ENCODE measurements at regions not wholly inside any gene's neighbourhood (a gene's known extent, or its start where the extent isn't known, plus 50 kb on each side); places are given as distances from the start of the nearest gene placed in this dataset.
A peak's percentile ranks its signal among the peaks of the same experiment; 100 is the strongest.

DNA sequence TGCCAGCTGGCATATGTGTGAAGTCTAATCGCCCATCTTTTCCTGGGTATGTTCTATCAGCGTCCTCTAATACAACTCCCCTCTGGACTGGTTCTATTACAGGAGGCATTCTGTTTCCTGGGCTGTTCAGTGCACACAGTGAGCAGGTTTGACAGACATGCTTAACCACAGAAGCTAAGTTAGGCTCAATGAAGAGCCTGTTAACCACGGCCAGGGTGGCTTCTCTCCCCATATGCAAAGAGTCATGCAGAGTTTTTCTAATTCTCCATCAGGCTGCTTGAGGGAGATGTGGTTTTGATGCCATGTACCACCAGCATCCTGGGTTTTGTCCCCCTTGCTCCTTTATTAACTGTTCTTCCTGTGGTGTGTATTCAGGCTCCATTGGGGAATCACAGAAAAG, 57.2 kb upstream of the ALOX12 start:
- H3K36me3 Mint-ChIP-seq = peaks cover 0 to 4% of the 10 kb centered on the region in 2 donors
- Histone ChIP-seq H3K4me1 (ENCODE audit: insufficient read depth, low read length) (no peaks in the 10 kb centered on the region), H3K9me3 (ENCODE audit: control insufficient read depth in 1 of 2, low read length in 2 of 2) (no peaks in the 10 kb centered on the region), H3K36me3 (ENCODE audit: insufficient read depth, low read length) (no peaks in the 10 kb centered on the region), H3K4me3 (ENCODE audit: low read length in 2 of 2) (no peak overlapping the region), H3K27me3 (ENCODE audit: insufficient read depth, low read length) (no peaks in the 10 kb centered on the region), H3K27ac (ENCODE audit: low read depth, low read length) (no peak overlapping the region)
- no peaks in the 10 kb centered on the region for H3K27me3 Mint-ChIP-seq
- H3K27ac Mint-ChIP-seq = peak overlapping the region in 3 of 7 donors; percentile 13 to 63 (median 57)
- ChIA-PET CTCF (ENCODE audit: partially characterized antibody) (interaction anchor here (0.7 to 1.0 kb wide), 3 partner anchors 9 to 66 kb away, joined by 3 to 4 read pairs (median 3); no protein-coding TSS in a partner anchor), POLR2A (ENCODE audit: partially characterized antibody) (no interaction called here)
- intact Hi-C loops (cut with micrococcal nuclease) = no loop called here
- DNase-seq = no peak
- H3K9me3 Mint-ChIP-seq = peaks cover 0 to 3% (median 0%) of the 10 kb centered on the region in 8 donors
- H3K4me1 Mint-ChIP-seq = peaks cover 0 to 7% (median 2%) of the 10 kb centered on the region in 4 donors
- no peak overlapping the region for H3K4me3 Mint-ChIP-seq

DNA sequence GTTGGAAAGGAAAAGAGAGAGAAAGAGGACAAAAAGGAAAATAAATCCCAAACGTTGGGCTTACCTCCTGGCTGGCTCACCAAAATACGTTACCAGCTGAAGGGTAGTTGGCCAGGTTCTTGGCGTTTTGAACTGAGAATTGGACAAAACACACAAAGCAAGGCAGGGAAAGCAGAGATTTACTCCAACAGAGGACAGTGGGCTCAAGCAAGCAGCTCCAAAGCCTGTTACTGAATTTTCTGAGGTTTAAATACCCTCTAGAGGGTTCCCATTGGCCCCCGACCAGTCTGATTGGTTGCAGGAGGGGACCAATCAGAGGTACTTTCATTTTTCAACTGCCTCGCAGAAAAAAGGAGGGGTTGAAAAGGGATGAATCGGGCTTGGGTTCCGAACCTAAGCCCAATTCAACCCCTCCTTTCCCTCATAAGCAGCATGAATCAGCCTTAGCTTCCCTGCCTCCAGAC, 55.6 kb upstream of the ALOX12 start:
- H3K4me1 Mint-ChIP-seq = peaks cover 0 to 7% (median 2%) of the 10 kb centered on the region in 4 donors
- Histone ChIP-seq H3K27ac (ENCODE audit: low read depth, low read length) (no peak overlapping the region), H3K9me3 (ENCODE audit: control insufficient read depth in 1 of 2, low read length in 2 of 2) (no peaks in the 10 kb centered on the region), H3K4me3 (ENCODE audit: low read length in 2 of 2) (no peak overlapping the region), H3K27me3 (ENCODE audit: insufficient read depth, low read length) (no peaks in the 10 kb centered on the region), H3K36me3 (ENCODE audit: insufficient read depth, low read length) (no peaks in the 10 kb centered on the region), H3K4me1 (ENCODE audit: insufficient read depth, low read length) (no peaks in the 10 kb centered on the region)
- POLR2A ChIA-PET (ENCODE audit: partially characterized antibody) = no interaction called here
- peak in 1 of 5 donors; percentile 12 for DNase-seq
- intact Hi-C loops (cut with micrococcal nuclease) = no loop called here
- no peaks in the 10 kb centered on the region for H3K9me3 Mint-ChIP-seq
- CTCF ChIA-PET (ENCODE audit: partially characterized antibody) = interaction anchor here (1.7 kb wide), 1 partner anchor 10 kb away, joined by 4 read pairs; no protein-coding TSS in a partner anchor
- H3K27ac Mint-ChIP-seq = peak overlapping the region in 3 of 7 donors; percentile 61 to 66 (median 61)
- peak overlapping the region; percentile 26 to 77 (median 68) for H3K4me3 Mint-ChIP-seq
- H3K27me3 Mint-ChIP-seq = no peaks in the 10 kb centered on the region
- no peaks in the 10 kb centered on the region for H3K36me3 Mint-ChIP-seq

GRCh38 chr17:6941989-6942388, 53.9 kb upstream of the ALOX12 start:
- Histone ChIP-seq H3K4me1 (ENCODE audit: insufficient read depth, low read length) (no peaks in the 10 kb centered on the region), H3K4me3 (ENCODE audit: low read length in 2 of 2) (no peak overlapping the region), H3K27ac (ENCODE audit: low read depth, low read length) (no peak overlapping the region), H3K36me3 (ENCODE audit: insufficient read depth, low read length) (no peaks in the 10 kb centered on the region), H3K27me3 (ENCODE audit: insufficient read depth, low read length) (no peaks in the 10 kb centered on the region), H3K9me3 (ENCODE audit: control insufficient read depth in 1 of 2, low read length in 2 of 2) (no peaks in the 10 kb centered on the region)
- Mint-ChIP-seq H3K27ac (no peak overlapping the region), H3K36me3 (no peaks in the 10 kb centered on the region), H3K9me3 (no peaks in the 10 kb centered on the region), H3K27me3 (no peaks in the 10 kb centered on the region), H3K4me3 (no peak overlapping the region), H3K4me1 (peaks cover 0 to 3% (median 1%) of the 10 kb centered on the region in 4 donors)
- no peak for DNase-seq
- POLR2A ChIA-PET (ENCODE audit: partially characterized antibody) = no interaction called here
- CTCF ChIA-PET (ENCODE audit: partially characterized antibody) = interaction anchor here (1.2 kb wide), 1 partner anchor 27 kb away, joined by 3 read pairs; no protein-coding TSS in a partner anchor
- intact Hi-C loops (cut with micrococcal nuclease) = no loop called here

- Histone ChIP-seq H3K9me3 (ENCODE audit: control insufficient read depth in 1 of 2, low read length in 2 of 2) (no peaks in the 10 kb centered on the region), H3K36me3 (ENCODE audit: insufficient read depth, low read length) (no peaks in the 10 kb centered on the region), H3K27ac (ENCODE audit: low read depth, low read length) (no peak overlapping the region), H3K27me3 (ENCODE audit: insufficient read depth, low read length) (no peaks in the 10 kb centered on the region), H3K4me1 (ENCODE audit: insufficient read depth, low read length) (no peaks in the 10 kb centered on the region), H3K4me3 (ENCODE audit: low read length in 2 of 2) (no peak overlapping the region)
- CTCF ChIA-PET (ENCODE audit: partially characterized antibody) = interaction anchor here (1.0 kb wide), 1 partner anchor 61 kb away, joined by 3 read pairs; no protein-coding TSS in a partner anchor
- POLR2A ChIA-PET (ENCODE audit: partially characterized antibody) = no interaction called here
- Mint-ChIP-seq H3K27me3 (no peaks in the 10 kb centered on the region), H3K27ac (no peak overlapping the region), H3K9me3 (no peaks in the 10 kb centered on the region), H3K4me1 (peaks cover 0 to 3% (median 2%) of the 10 kb centered on the region in 4 donors), H3K4me3 (no peak overlapping the region), H3K36me3 (peaks cover 0 to under 1% of the 10 kb centered on the region in 2 donors)
- intact Hi-C loops (cut with micrococcal nuclease) = no loop called here
- no peak for DNase-seq
Measured at GRCh38 chr17:6943406-6943805, 52.4 kb upstream of the ALOX12 start.
